A673 (cell line): ENCODE measurements at regions not wholly inside any gene's neighbourhood (a gene's known extent, or its start where the extent isn't known, plus 50 kb on each side); places are given as distances from the start of the nearest gene placed in this dataset.

ENCODE experiments used
- CTCF ChIP-seq: fragments of 300-800, 200-600 bp; sonication (generic); conservative IDR thresholded peaks from 2 replicates; pipeline ENCODE4 v1.5.1; 2017; ENCODE audit warnings: low read depth, mild to moderate bottlenecking, antibody characterized with exemption, low read length, moderate library complexity, mixed read lengths
- EZH2 ChIP-seq: fragments of 200-600 bp; sonication (generic); IDR thresholded peaks from 2 replicates; pipeline ENCODE4 v1.6.1; 2017; ENCODE audit warnings: borderline replicate concordance, low read depth, mild to moderate bottlenecking, mixed read lengths, antibody characterized with exemption, low read length; ENCODE audit not compliant: poor library complexity, severe bottlenecking

- TF ChIP-seq CTCF (no peak), EZH2 (no peak)
These were observed 381.1 kb downstream of the MFSD1 start for GRCh38 chr3:159182961-159183360.
